ENCODE measurements at regions not wholly inside any gene's neighbourhood (a gene's known extent, or its start where the extent isn't known, plus 50 kb on each side); places are given as distances from the start of the nearest gene placed in this dataset.

DNA sequence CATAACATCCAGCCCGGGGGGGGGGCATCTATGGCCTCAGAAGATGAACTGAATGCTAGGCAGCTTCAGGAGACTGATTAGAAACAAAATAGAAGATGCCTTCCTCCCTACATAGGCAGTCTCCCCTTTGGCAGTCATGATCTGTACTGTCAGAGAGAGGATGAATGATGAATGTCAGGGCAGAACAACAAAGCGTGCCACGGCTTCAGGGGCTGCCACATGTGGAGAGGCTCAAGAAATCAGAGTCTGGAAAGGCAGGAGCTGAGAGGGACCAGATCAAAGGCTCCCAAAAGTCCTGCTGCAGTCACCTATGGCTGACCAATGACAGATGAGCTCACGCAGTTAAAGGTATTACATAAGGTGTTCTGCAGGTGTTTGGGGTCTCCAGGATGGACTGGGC, 180.4 kb downstream of the UACA start:
- no peak for TF ChIP-seq EZH2phosphoT487 (IDR thresholded peaks at IDR 0.05; ENCODE audit: borderline replicate concordance, low read depth, low read length)
- TF ChIP-seq, protein P1, sequence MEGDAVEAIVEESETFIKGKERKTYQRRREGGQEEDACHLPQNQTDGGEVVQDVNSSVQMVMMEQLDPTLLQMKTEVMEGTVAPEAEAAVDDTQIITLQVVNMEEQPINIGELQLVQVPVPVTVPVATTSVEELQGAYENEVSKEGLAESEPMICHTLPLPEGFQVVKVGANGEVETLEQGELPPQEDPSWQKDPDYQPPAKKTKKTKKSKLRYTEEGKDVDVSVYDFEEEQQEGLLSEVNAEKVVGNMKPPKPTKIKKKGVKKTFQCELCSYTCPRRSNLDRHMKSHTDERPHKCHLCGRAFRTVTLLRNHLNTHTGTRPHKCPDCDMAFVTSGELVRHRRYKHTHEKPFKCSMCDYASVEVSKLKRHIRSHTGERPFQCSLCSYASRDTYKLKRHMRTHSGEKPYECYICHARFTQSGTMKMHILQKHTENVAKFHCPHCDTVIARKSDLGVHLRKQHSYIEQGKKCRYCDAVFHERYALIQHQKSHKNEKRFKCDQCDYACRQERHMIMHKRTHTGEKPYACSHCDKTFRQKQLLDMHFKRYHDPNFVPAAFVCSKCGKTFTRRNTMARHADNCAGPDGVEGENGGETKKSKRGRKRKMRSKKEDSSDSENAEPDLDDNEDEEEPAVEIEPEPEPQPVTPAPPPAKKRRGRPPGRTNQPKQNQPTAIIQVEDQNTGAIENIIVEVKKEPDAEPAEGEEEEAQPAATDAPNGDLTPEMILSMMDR (conservative IDR thresholded peaks at IDR 0.05; ENCODE audit: low read length), result no peak
- no peaks in the 10 kb centered on the region for H3K9me3 ChIP-seq (ENCODE audit: low read length)
- no peaks in the 10 kb centered on the region for H3K4me1 ChIP-seq (ENCODE audit: insufficient read depth, low read length, poor library complexity, severe bottlenecking)
- no TSS peak for BruUV-seq (replicated peaks)
- H3K79me2 ChIP-seq (ENCODE audit: insufficient read depth, low read depth, low read length), result no peaks in the 10 kb centered on the region
- no peak for DNase-seq (ENCODE audit: low spot score)
- no peak overlapping the region for H2AFZ ChIP-seq (ENCODE audit: low read length)
- H3K27ac ChIP-seq (ENCODE audit: low read depth, low read length, poor library complexity, severe bottlenecking), result no peak overlapping the region
- POLR2A ChIA-PET, result no interaction called here
- H3K4me2 ChIP-seq (ENCODE audit: low read length), result no peak overlapping the region
- no peaks in the 10 kb centered on the region for H3K36me3 ChIP-seq (ENCODE audit: insufficient read depth, low read length)
- H3K4me3 ChIP-seq (ENCODE audit: low read depth, low read length, poor library complexity, severe bottlenecking), result no peak overlapping the region
- no peaks in the 10 kb centered on the region for H3K9me2 ChIP-seq (ENCODE audit: insufficient read depth, low read length)
- intact Hi-C loops (cut with micrococcal nuclease; ENCODE audit: unreplicated experiment), result no loop called here
- no peaks in the 10 kb centered on the region for H4K20me1 ChIP-seq (ENCODE audit: insufficient read depth, low read length)
- CTCF ChIA-PET (ENCODE audit: unreplicated experiment), result no interaction called here

DNA sequence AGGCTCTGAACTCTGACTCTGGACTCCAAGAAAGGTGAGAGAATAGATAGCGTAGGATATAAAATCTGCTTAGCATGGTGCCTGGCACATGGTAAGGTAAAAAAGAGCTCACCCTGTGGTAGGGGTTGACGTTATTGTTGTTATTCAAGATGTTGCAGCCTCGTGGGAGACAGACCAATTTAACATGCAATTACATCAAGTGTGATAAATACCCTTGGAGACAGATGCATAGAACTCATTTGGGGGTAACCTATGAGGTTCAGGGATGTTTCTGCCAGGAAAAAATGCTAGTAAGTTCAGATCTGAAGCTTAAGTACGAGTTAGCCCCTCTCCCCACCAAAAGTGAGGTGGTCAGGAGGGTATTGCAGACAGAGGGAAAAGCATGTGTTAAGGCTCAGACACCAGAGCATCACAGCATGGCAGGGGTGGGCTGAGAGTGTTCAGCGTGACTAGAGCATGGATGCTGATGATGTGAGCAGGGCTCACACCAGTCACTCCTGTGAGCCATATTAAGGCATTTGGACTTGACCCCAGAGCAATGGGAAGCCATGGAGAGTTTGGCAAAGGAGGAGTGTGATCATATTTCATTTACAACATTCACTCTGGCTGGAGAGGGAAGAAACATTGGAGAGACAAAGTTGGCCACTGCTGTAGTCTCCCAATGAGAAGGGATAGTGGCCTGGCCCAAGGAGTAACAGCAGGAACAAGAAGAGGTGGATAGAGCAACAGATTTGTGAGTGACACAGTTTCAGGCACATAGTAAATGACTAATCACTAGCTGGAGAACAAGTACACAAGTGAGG, 181.0 kb downstream of the UACA start:
- Histone ChIP-seq H3K4me2 (ENCODE audit: low read length) (no peak overlapping the region), H3K4me3 (ENCODE audit: low read depth, low read length, poor library complexity, severe bottlenecking) (no peak overlapping the region), H3K79me2 (ENCODE audit: insufficient read depth, low read depth, low read length) (no peaks in the 10 kb centered on the region), H2AFZ (ENCODE audit: low read length) (no peak overlapping the region), H3K9me3 (ENCODE audit: low read length) (no peaks in the 10 kb centered on the region), H3K4me1 (ENCODE audit: insufficient read depth, low read length, poor library complexity, severe bottlenecking) (no peaks in the 10 kb centered on the region), H3K36me3 (ENCODE audit: insufficient read depth, low read length) (no peaks in the 10 kb centered on the region), H4K20me1 (ENCODE audit: insufficient read depth, low read length) (no peaks in the 10 kb centered on the region), H3K9me2 (ENCODE audit: insufficient read depth, low read length) (no peaks in the 10 kb centered on the region), H3K27ac (ENCODE audit: low read depth, low read length, poor library complexity, severe bottlenecking) (no peak overlapping the region)
- DNase-seq (ENCODE audit: low spot score), result no peak
- BruUV-seq (replicated peaks), result no TSS peak
- intact Hi-C loops (cut with micrococcal nuclease; ENCODE audit: unreplicated experiment), result no loop called here
- ChIA-PET CTCF (ENCODE audit: unreplicated experiment) (no interaction called here), POLR2A (no interaction called here)
- TF ChIP-seq, protein P1 (conservative IDR thresholded peaks at IDR 0.05; ENCODE audit: low read length), result no peak
- TF ChIP-seq EZH2phosphoT487 (IDR thresholded peaks at IDR 0.05; ENCODE audit: borderline replicate concordance, low read depth, low read length), result no peak

DNA sequence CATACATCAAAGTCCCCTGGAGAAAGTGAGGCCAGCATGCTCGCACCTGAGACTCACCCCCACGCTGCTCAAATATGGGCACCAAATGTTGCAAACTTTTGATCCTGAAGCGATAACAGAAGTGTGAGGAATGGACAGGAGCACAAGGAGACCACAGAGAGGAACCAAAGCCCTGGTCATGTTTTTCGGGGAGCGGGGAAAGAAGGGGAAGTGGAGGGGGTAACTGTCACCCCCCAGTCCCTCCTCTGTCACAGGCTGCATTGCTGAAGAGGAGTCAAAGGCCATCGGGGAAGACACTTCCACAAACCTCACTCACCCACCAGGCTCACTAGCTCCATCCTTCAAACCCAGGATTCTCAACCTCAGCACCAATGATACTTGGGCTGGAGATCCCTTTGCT, 182.4 kb downstream of the UACA start:
- Histone ChIP-seq H3K36me3 (ENCODE audit: insufficient read depth, low read length) (no peaks in the 10 kb centered on the region), H3K4me2 (ENCODE audit: low read length) (no peak overlapping the region), H3K27ac (ENCODE audit: low read depth, low read length, poor library complexity, severe bottlenecking) (no peak overlapping the region), H2AFZ (ENCODE audit: low read length) (no peak overlapping the region), H3K4me1 (ENCODE audit: insufficient read depth, low read length, poor library complexity, severe bottlenecking) (no peaks in the 10 kb centered on the region), H3K9me2 (ENCODE audit: insufficient read depth, low read length) (no peaks in the 10 kb centered on the region), H3K79me2 (ENCODE audit: insufficient read depth, low read depth, low read length) (no peaks in the 10 kb centered on the region), H3K9me3 (ENCODE audit: low read length) (no peaks in the 10 kb centered on the region), H3K4me3 (ENCODE audit: low read depth, low read length, poor library complexity, severe bottlenecking) (no peak overlapping the region), H4K20me1 (ENCODE audit: insufficient read depth, low read length) (no peaks in the 10 kb centered on the region)
- TF ChIP-seq, protein P1 (conservative IDR thresholded peaks at IDR 0.05; ENCODE audit: low read length), result no peak
- no peak for DNase-seq (ENCODE audit: low spot score)
- CTCF ChIA-PET (ENCODE audit: unreplicated experiment), result no interaction called here
- POLR2A ChIA-PET, result interaction anchor here (0.5 kb wide), 1 partner anchor 72 kb away, joined by 3 read pairs; no protein-coding TSS in a partner anchor
- intact Hi-C loops (cut with micrococcal nuclease; ENCODE audit: unreplicated experiment), result no loop called here
- BruUV-seq (replicated peaks), result no TSS peak

All from OCI-LY7 (cell line).